ENCODE measurements at regions not wholly inside any gene's neighbourhood (a gene's known extent, or its start where the extent isn't known, plus 50 kb on each side); places are given as distances from the start of the nearest gene placed in this dataset.

GRCh38 chr4:79211490-79211889 is 114.4 kb downstream of the NAA11 start (continued):
- TF ChIP-seq RFX5 (IDR thresholded peaks at IDR 0.05) (no peak), CHD2 (IDR thresholded peaks at IDR 0.05; ENCODE audit: low read length, partially characterized antibody) (no peak), PHF8 (IDR thresholded peaks at IDR 0.05; ENCODE audit: borderline replicate concordance, low read depth) (no peak)
- TF ChIP-seq, protein P1, sequence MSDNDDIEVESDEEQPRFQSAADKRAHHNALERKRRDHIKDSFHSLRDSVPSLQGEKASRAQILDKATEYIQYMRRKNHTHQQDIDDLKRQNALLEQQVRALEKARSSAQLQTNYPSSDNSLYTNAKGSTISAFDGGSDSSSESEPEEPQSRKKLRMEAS (IDR thresholded peaks at IDR 0.05), result no peak

DNA sequence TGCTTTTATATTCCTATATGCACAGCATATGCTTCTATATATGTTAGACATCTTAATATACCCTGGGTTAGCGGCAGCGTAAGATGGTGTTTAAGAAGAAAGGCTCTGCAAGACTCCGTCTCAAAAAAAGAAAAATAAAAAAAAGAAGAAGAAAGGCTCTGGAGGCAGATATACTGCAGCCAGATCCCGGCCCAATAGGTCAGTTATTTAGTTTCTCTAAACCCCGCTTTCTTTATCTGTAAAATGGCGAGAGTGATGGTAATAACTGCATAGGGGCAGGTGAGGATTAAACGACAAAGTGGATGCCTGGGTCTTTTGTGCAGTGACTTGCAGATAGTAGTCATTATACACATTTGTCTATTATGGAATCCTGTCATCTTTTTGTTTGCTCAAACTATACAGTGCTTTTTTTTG is 115.2 kb downstream of the NAA11 start:
- 35% methylated on average over 7 of the region's 7 CpGs for WGBS (ENCODE audit: missing lambda C conversion rate)
- POLR2A ChIA-PET, result no interaction called here
- CTCF ChIA-PET, result no interaction called here
- ATAC-seq, result no peak
- DNase-seq (ENCODE audit: low read depth in 1 of 2, low spot score in 1 of 2), result no peak
- Histone ChIP-seq H3K27ac (no peak overlapping the region), H3K4me3 (no peak overlapping the region), H3K4me1 (no peaks in the 10 kb centered on the region), H3K4me2 (no peak overlapping the region), H3K9me3 (no peaks in the 10 kb centered on the region)
- FAIRE-seq, result no peak
- no peak for TF ChIP-seq CHD4 (IDR thresholded peaks at IDR 0.05; ENCODE audit: borderline replicate concordance)
- TF ChIP-seq RFX5 (IDR thresholded peaks at IDR 0.05), result no peak
- TF ChIP-seq EP300 (IDR thresholded peaks at IDR 0.05), result no peak
- no peak for TF ChIP-seq HDAC2 (IDR thresholded peaks at IDR 0.05)
- no peak for TF ChIP-seq HOXB5 (CRISPR knock-in tag; IDR thresholded peaks at IDR 0.05)
- no peak for TF ChIP-seq HOXB13 (CRISPR knock-in tag; IDR thresholded peaks at IDR 0.05; ENCODE audit: low read depth)
- no peak for TF ChIP-seq EHF (CRISPR knock-in tag; IDR thresholded peaks at IDR 0.05)

GRCh38 chr4:79209822-79210635 is 115.8 kb downstream of the NAA11 start:
- H3K4me1 ChIP-seq, result no peaks in the 10 kb centered on the region
- no peak overlapping the region for H3K4me2 ChIP-seq
- ChIA-PET CTCF (no interaction called here), POLR2A (no interaction called here)
- H3K9me3 ChIP-seq, result no peaks in the 10 kb centered on the region
- H3K27ac ChIP-seq, result no peak overlapping the region
- DNase-seq (ENCODE audit: low read depth in 1 of 2, low spot score in 1 of 2) (no peak), FAIRE-seq (no peak), ATAC-seq (no peak)
- no peak overlapping the region for H3K4me3 ChIP-seq
- WGBS (ENCODE audit: missing lambda C conversion rate), result 34% methylated on average over 14 of the region's 14 CpGs
- TF ChIP-seq BCL3 (IDR thresholded peaks at IDR 0.05) (no peak), CBX8 (IDR thresholded peaks at IDR 0.05) (no peak), SREBF2 (IDR thresholded peaks at IDR 0.05) (no peak), GATA3 (IDR thresholded peaks at IDR 0.05; ENCODE audit: borderline replicate concordance) (no peak)
- TF ChIP-seq, protein P2, sequence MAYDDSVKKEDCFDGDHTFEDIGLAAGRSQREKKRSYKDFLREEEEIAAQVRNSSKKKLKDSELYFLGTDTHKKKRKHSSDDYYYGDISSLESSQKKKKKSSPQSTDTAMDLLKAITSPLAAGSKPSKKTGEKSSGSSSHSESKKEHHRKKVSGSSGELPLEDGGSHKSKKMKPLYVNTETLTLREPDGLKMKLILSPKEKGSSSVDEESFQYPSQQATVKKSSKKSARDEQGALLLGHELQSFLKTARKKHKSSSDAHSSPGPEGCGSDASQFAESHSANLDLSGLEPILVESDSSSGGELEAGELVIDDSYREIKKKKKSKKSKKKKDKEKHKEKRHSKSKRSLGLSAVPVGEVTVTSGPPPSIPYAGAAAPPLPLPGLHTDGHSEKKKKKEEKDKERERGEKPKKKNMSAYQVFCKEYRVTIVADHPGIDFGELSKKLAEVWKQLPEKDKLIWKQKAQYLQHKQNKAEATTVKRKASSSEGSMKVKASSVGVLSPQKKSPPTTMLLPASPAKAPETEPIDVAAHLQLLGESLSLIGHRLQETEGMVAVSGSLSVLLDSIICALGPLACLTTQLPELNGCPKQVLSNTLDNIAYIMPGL (CRISPR knock-in tag; IDR thresholded peaks at IDR 0.05; ENCODE audit: borderline replicate concordance), result no peak

GRCh38 chr4:79209081-79209480 is 116.8 kb downstream of the NAA11 start:
- Histone ChIP-seq H3K27ac (no peak overlapping the region), H3K9me3 (no peaks in the 10 kb centered on the region)
- CTCF ChIA-PET, result no interaction called here
- TF ChIP-seq PBX3 (IDR thresholded peaks at IDR 0.05) (no peak), ZC3H11A (IDR thresholded peaks at IDR 0.05) (no peak), FOSL2 (IDR thresholded peaks at IDR 0.05) (no peak), FOSL2 (CRISPR knock-in tag; IDR thresholded peaks at IDR 0.05) (no peak), POLR2A (IDR thresholded peaks at IDR 0.05; ENCODE audit: low read length) (no peak), SMC3 (IDR thresholded peaks at IDR 0.05) (no peak), HDAC2 (IDR thresholded peaks at IDR 0.05) (no peak), PHF8 (IDR thresholded peaks at IDR 0.05; ENCODE audit: borderline replicate concordance, low read depth) (no peak), HEYL (CRISPR knock-in tag; IDR thresholded peaks at IDR 0.05) (no peak), EHF (CRISPR knock-in tag; IDR thresholded peaks at IDR 0.05) (no peak), FOXS1 (CRISPR knock-in tag; IDR thresholded peaks at IDR 0.05) (no peak), RAD21 (conservative IDR thresholded peaks at IDR 0.05 in 1 of 2, IDR thresholded peaks at IDR 0.05 in 1 of 2) (no peak), CBX2 (IDR thresholded peaks at IDR 0.05; ENCODE audit: borderline replicate concordance, low read depth) (no peak), HOXB5 (CRISPR knock-in tag; IDR thresholded peaks at IDR 0.05) (no peak), E2F6 (IDR thresholded peaks at IDR 0.05; ENCODE audit: borderline replicate concordance, low read depth) (no peak), FOSB (CRISPR knock-in tag; IDR thresholded peaks at IDR 0.05) (no peak), KDM5A (IDR thresholded peaks at IDR 0.05) (no peak), NPAS2 (CRISPR knock-in tag; IDR thresholded peaks at IDR 0.05; ENCODE audit: borderline replicate concordance) (no peak)

More at GRCh38 chr4:79209081-79209480, 116.8 kb downstream of the NAA11 start:
- H3K4me3 ChIP-seq, result no peak overlapping the region
- ATAC-seq, result no peak
- H3K4me1 ChIP-seq, result no peaks in the 10 kb centered on the region
- 25% methylated on average over 3 of the region's 3 CpGs for WGBS (ENCODE audit: missing lambda C conversion rate)
- no peak for DNase-seq (ENCODE audit: low read depth in 1 of 2, low spot score in 1 of 2)
- FAIRE-seq, result no peak
- POLR2A ChIA-PET, result no interaction called here
- no peak overlapping the region for H3K4me2 ChIP-seq

Data from A549 (cell line).